IPS DF 6.9 (cell line): ENCODE measurements at regions not wholly inside any gene's neighbourhood (a gene's known extent, or its start where the extent isn't known, plus 50 kb on each side); places are given as distances from the start of the nearest gene placed in this dataset.

ENCODE experiments used
- DNase-seq: peaks from one replicate; pipeline ENCODE4 v3.0.0-alpha.2; 2013; ENCODE audit warnings: low read depth, low spot score
- H3K27ac ChIP-seq: one replicate; pipeline ENCODE4 v1.5.1; 2013; ENCODE audit warnings: low read length, control low read depth
- H3K27me3 ChIP-seq: 2 replicates; pipeline ENCODE4 v1.6.1; 2013; ENCODE audit warnings: mild to moderate bottlenecking, low read length; ENCODE audit not compliant: control insufficient read depth, insufficient read depth
- H3K36me3 ChIP-seq: 2 replicates; pipeline ENCODE4 v1.6.1; 2013; ENCODE audit warnings: low read length; ENCODE audit not compliant: control insufficient read depth, insufficient read depth
- H3K4me1 ChIP-seq: 2 replicates; pipeline ENCODE4 v1.6.1; 2013; ENCODE audit warnings: low read length; ENCODE audit not compliant: control insufficient read depth, insufficient read depth
- H3K4me3 ChIP-seq: 2 replicates; pipeline ENCODE4 v1.5.1; 2013; ENCODE audit warnings: mild to moderate bottlenecking, low read length
- H3K9me3 ChIP-seq: 2 replicates; pipeline ENCODE4 v1.6.1; 2013; ENCODE audit warnings: low read length, inconsistent platforms; ENCODE audit not compliant: control insufficient read depth, insufficient read depth
- WGBS: extraction: QIAGEN DNeasy Blood & Tissue Kit; methylation state at CpG from one replicate; pipeline ENCODE4 v1.1.7; 2013; ENCODE audit warnings: mixed read lengths, missing lambda C conversion rate; ENCODE audit not compliant: insufficient read length, insufficient coverage; 5-methylcytosine and 5-hydroxymethylcytosine counted together

DNA sequence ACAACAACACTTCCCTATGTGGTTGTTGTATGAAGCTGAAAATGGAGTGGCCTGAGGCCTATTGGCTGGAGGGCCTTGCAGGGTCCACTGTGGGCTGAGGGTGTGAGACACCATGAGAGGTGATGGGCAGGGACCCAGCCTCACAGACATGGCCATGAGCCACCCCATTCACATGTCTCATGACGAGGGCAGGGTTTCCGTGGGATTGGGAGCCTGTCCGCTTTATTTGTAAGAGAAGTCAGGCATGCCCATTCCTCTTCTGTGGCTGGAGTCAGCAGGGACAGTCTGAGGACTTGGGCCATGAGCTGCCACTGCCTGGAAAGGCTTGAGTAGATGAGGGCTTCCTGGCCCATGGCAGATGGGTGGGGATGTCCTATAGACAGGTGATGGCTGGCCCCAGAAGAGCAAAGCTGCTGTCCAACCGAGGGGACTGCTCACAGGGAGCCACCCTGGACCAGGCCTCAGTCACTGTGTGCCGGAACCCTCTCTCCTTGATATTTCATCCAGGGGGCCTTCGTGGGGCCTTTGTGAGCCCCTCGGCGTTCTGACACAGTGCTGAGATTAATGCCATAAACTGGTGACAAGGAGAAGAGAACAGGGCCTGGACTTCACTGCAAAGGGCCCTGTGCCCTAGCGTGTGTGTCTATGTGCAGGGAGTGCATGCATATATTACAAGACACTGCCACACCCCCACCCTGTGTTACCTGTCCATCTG lies 971.9 kb downstream of the BRD1 start:
- H3K9me3 ChIP-seq = peaks cover 35% of the 10 kb centered on the region
- no CpG with 5 or more reads among the region's 9 CpGs for WGBS

DNA sequence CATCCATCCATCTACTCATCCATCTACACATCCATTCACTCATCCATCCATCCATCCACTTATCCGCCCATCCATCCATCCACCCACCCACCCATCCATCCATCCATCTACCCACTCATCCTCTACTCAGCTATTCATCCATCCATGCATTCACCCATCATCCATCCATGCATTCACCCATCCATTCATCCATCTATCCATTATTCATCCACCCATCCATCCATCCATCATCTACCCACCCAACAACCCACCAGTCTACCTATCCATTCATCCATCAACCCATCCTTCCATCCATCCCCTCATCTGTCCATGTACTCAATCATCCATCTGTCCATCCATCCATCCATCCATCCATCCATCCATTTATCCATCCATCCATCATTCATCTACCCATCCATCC lies 972.7 kb downstream of the BRD1 start:
- H3K27ac ChIP-seq = no peak overlapping the region
- H3K36me3 ChIP-seq = no peaks in the 10 kb centered on the region
- H3K4me3 ChIP-seq = no peak overlapping the region
- H3K27me3 ChIP-seq = no peaks in the 10 kb centered on the region
- H3K9me3 ChIP-seq = peaks cover 37% of the 10 kb centered on the region
- no peak for DNase-seq
- WGBS = 100% methylated on average over 1 of the region's 1 CpG
- no peaks in the 10 kb centered on the region for H3K4me1 ChIP-seq

More for the DNA sequence above, 971.9 kb downstream of the BRD1 start:
- DNase-seq = no peak
- H3K27me3 ChIP-seq = no peaks in the 10 kb centered on the region; the same call in 1 of the 2 replicates
- no peaks in the 10 kb centered on the region for H3K4me1 ChIP-seq
- H3K36me3 ChIP-seq = no peaks in the 10 kb centered on the region
- H3K4me3 ChIP-seq = no peak overlapping the region
- H3K27ac ChIP-seq = no peak overlapping the region

DNA sequence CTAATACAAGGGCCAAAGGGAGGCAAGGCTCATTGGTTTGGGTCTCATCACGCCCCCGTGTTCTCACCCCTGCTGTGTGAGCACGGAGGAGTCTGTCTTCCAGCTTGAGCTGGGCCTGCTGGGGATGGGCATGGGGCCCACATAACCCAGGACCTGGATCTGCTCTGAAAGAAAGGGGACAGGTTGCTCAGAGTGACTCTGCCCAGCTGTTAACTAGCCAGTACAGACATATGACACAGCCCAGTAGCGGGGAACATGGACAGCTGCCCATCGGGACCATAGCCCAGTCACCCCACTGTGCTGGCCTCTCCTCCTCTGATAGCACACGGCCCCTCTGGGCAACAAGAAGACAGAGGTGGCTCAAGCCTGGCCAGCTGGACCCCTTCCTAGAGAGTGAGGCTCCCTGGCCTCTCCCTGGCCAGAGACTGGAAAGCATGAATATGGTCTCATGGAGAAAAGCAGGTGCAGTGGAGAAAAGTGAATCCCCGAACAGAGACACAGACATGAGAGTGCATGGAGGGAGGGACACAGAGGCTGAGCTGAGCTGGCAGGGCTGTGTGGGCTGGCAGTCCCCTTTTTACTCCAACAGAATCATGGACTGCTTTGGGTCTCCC lies 973.9 kb downstream of the BRD1 start:
- no peaks in the 10 kb centered on the region for H3K4me1 ChIP-seq
- H3K36me3 ChIP-seq = no peaks in the 10 kb centered on the region
- no peak for DNase-seq
- H3K27ac ChIP-seq = no peak overlapping the region
- no CpG with 5 or more reads among the region's 7 CpGs for WGBS
- no peaks in the 10 kb centered on the region for H3K27me3 ChIP-seq
- H3K9me3 ChIP-seq = peaks cover 43% of the 10 kb centered on the region
- no peak overlapping the region for H3K4me3 ChIP-seq

DNA sequence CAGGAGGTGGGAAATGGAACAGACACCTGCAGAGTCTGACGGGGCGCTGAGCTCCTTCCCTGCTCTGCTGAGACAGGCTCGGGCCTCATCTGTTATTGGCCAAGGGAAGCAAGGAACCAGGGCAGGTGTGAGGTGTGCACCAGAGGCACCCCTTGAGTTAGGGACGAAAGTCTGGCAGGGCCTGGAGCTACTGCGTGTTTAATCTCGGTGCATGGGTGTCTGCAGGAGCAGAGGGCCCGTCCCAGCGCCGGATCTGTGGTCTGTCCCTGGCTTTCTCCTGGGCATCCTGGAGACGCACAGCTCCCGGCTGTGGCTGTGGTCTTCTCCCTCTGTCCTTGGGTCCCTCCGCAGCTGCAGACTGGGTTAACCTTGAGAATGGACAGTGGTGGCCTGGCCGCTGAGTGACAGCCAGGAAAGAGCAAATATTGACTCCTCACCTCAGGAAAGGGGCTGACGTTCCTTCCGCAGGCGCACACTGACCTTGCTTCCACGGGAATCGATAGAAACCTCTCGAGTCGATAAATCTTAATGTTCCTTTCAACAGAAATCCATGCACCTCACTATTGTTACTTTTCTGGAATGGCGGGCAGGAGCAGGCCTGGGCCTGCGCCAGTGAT lies 975.6 kb downstream of the BRD1 start:
- no peak overlapping the region for H3K4me3 ChIP-seq
- H3K4me1 ChIP-seq = no peaks in the 10 kb centered on the region
- H3K27me3 ChIP-seq = no peaks in the 10 kb centered on the region
- no CpG with 5 or more reads among the region's 22 CpGs for WGBS
- H3K27ac ChIP-seq = no peak overlapping the region
- no peaks in the 10 kb centered on the region for H3K36me3 ChIP-seq
- no peak for DNase-seq
- peaks cover 39% of the 10 kb centered on the region for H3K9me3 ChIP-seq

DNA sequence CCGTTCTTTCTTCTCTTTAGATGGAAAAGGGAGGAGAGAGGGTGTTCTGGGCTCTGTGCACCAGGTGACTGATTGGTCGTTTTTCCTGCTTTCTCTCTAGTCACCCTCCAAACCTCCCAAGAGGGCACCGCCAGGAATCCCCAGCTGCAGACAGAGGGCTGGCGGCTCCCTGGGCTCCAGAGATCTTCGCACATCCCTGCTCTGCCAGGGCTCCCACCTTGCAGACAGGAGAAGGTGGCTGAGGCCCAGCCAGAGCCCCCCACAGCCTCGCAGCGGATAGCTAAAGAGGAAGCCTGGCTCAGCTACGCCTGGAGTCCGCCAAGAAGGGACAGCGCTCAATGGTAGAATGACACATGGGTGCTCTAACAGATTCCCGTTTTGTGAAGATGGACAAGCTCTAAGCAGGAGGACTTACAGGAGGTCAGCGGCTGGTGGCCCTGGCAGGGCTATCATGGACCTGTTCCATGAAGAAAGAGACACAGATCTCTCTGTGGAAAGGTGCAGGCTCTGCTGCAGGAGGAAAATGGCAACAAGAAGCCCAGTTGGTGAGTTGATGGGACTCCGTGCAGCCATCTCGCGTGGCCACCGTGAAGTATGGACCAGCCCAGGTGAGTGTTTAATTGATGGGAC lies 976.9 kb downstream of the BRD1 start:
- no peak for DNase-seq
- no peaks in the 10 kb centered on the region for H3K36me3 ChIP-seq
- no peaks in the 10 kb centered on the region for H3K27me3 ChIP-seq
- no peak overlapping the region for H3K27ac ChIP-seq
- no peaks in the 10 kb centered on the region for H3K4me1 ChIP-seq
- no peak overlapping the region for H3K4me3 ChIP-seq
- H3K9me3 ChIP-seq = peaks cover 31% of the 10 kb centered on the region
- no CpG with 5 or more reads among the region's 16 CpGs for WGBS

GRCh38 chr22:48849963-48850657 lies 977.6 kb downstream of the BRD1 start:
- H3K27ac ChIP-seq = no peak overlapping the region
- DNase-seq = no peak
- H3K9me3 ChIP-seq = peaks cover 34% of the 10 kb centered on the region
- no peaks in the 10 kb centered on the region; the same call in 1 of the 2 replicates for H3K4me1 ChIP-seq
- H3K27me3 ChIP-seq = no peaks in the 10 kb centered on the region
- no CpG with 5 or more reads among the region's 13 CpGs for WGBS
- H3K36me3 ChIP-seq = no peaks in the 10 kb centered on the region; the same call in 1 of the 2 replicates
- H3K4me3 ChIP-seq = no peak overlapping the region

DNA sequence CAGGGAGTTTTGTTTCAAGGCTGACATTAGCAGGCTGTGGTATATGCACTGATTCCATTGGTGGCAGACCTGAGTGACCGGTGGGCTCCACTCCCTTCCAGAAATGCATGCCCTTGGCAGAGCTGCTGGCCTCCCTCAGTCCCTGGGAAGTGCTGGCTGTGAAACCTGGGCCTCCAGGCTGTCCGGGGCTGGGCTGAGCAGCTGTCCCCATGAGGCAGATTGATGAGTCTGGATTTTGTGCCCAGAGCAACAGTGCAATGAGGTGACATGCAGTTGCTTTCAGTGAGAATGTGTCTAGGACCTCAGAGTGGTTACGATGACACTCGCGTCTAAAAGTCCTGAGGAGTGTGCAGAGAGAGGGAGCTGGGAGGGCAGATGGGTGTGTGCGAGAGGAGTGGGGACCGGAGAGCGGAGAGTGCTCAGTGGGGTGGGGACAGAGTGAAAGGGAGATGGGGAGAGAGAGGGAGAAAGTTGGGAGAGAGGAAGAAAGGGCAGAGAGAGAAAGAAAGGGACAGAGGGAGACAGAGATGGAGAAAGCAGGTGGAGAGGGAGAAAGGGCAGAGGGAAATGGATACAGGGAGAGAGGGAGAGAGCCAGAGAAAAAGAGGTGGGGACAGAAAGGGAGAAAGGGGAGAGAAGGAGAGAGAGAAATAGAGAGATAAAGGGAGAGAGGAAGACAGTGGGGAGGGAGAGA lies 978.3 kb downstream of the BRD1 start:
- Histone ChIP-seq H3K4me3 (no peak overlapping the region), H3K27me3 (no peaks in the 10 kb centered on the region), H3K4me1 (no peaks in the 10 kb centered on the region; the same call in 1 of the 2 replicates), H3K9me3 (peaks cover 34% of the 10 kb centered on the region), H3K27ac (no peak overlapping the region), H3K36me3 (no peaks in the 10 kb centered on the region; the same call in 1 of the 2 replicates)
- WGBS = 100% methylated on average over 1 of the region's 8 CpGs
- DNase-seq = no peak

GRCh38 chr22:48846200-48846599 lies 981.5 kb downstream of the BRD1 start:
- Histone ChIP-seq H3K4me3 (no peak overlapping the region), H3K36me3 (no peaks in the 10 kb centered on the region; the same call in 1 of the 2 replicates), H3K27ac (no peak overlapping the region), H3K4me1 (no peaks in the 10 kb centered on the region; the same call in 1 of the 2 replicates), H3K27me3 (no peaks in the 10 kb centered on the region), H3K9me3 (peaks cover 35% of the 10 kb centered on the region)
- no CpG with 5 or more reads among the region's 5 CpGs for WGBS
- no peak for DNase-seq

DNA sequence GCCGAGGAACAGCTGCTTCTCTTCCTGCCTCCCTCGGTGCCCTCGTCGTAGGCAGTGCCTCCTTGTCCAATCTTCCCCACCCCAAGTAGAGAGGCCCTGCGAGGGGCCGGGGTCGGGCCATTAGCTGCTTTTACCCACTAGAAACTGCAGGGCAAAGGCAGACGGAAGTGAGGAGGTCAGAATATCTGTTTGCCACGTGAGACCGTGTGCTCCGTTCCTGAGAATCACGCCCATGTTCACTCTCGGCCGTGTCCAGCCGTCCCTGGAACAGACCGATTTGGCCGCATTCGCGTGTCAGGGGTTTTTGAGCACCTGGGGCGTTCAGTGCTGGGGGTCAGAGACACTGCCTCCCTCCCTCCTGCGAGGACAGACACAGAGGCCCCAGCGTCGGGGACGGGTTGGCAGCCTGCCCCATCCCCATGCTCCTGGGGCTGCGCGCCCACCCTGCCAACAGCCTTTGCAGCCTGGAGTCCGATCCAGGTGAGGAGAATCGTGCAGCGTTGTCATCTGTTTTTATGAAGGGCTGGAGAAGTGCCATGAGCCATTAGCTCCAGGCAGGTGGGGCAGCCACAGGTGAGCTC lies 982.2 kb downstream of the BRD1 start:
- Histone ChIP-seq H3K27me3 (no peaks in the 10 kb centered on the region), H3K4me1 (no peaks in the 10 kb centered on the region; the same call in 1 of the 2 replicates), H3K27ac (no peak overlapping the region), H3K9me3 (peaks cover 35% of the 10 kb centered on the region), H3K36me3 (no peaks in the 10 kb centered on the region; the same call in 1 of the 2 replicates), H3K4me3 (no peak overlapping the region)
- DNase-seq = no peak
- no CpG with 5 or more reads among the region's 29 CpGs for WGBS
